NT2/D1 (cell line): ENCODE measurements at regions not wholly inside any gene's neighbourhood (a gene's known extent, or its start where the extent isn't known, plus 50 kb on each side); places are given as distances from the start of the nearest gene placed in this dataset.

Experiments used
- SUZ12 ChIP-seq: IDR thresholded peaks from 2 replicates; pipeline ENCODE4 v1.6.1; 2011; ENCODE audit not compliant: insufficient read length, insufficient read depth; ENCODE audit errors: extremely low read depth
- YY1 ChIP-seq: IDR thresholded peaks from 2 replicates; pipeline ENCODE4 v1.6.1; 2011; ENCODE audit not compliant: insufficient read length, insufficient read depth

DNA sequence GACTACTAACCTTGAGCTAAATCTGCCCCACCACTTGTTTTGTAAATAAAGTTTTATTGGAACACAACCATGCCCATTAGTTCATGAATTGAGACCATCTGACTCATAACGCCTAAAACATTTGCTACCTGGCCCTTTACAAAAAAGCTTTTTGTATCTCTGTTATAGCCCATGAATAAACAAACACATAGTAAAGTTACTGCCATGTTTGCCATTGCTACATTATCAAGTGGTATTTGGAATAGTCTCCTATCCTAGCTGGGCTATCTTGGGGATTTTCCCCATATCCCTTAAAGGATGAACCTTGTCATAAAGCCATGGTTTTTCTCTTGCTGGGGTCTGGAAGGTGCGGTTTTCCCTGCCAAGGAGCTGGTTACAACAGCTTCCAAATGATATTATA is 112.3 kb downstream of the FAM9B start:
- TF ChIP-seq SUZ12 (no peak), YY1 (no peak)
